Activated naive CD4-positive, alpha-beta T cell (primary cell): ENCODE measurements at regions not wholly inside any gene's neighbourhood (a gene's known extent, or its start where the extent isn't known, plus 50 kb on each side); places are given as distances from the start of the nearest gene placed in this dataset.

ENCODE experiments used
- DNase-seq, 4 experiments: peaks; one replicate each; lab custom pipeline; 2025; lab: John Stamatoyannopoulos, UW

- no peak for DNase-seq
These were observed 367.1 kb downstream of the HRH4 start for GRCh38 chr18:24827501-24827900.

- DNase-seq, result no peak
These were observed 370.6 kb downstream of the HRH4 start for GRCh38 chr18:24831081-24831480.

GRCh38 chr18:24831871-24832665 is 371.6 kb downstream of the HRH4 start:
- no peak for DNase-seq

- no peak for DNase-seq
These were observed 375.3 kb downstream of the HRH4 start for GRCh38 chr18:24835751-24836150.

GRCh38 chr18:24837066-24837465 is 376.6 kb downstream of the HRH4 start:
- DNase-seq, result no peak

GRCh38 chr18:24840051-24840450 is 379.6 kb downstream of the HRH4 start:
- no peak for DNase-seq

- no peak for DNase-seq
These were observed 380.2 kb downstream of the HRH4 start for GRCh38 chr18:24840640-24841039.

GRCh38 chr18:24841536-24841935 is 381.1 kb downstream of the HRH4 start:
- no peak for DNase-seq

- DNase-seq, result no peak
These were observed 382.7 kb downstream of the HRH4 start for GRCh38 chr18:24843123-24843522.

GRCh38 chr18:24846138-24846537 is 385.7 kb downstream of the HRH4 start:
- no peak for DNase-seq

- DNase-seq, result no peak
These were observed 390.1 kb downstream of the HRH4 start for GRCh38 chr18:24850532-24850931.

- DNase-seq, result no peak
These were observed 392.6 kb downstream of the HRH4 start for GRCh38 chr18:24853076-24853475.

GRCh38 chr18:24860978-24861680 is 400.7 kb downstream of the HRH4 start:
- no peak for DNase-seq

GRCh38 chr18:24862201-24862816 is 401.9 kb downstream of the HRH4 start:
- no peak for DNase-seq

- DNase-seq, result no peak
These were observed 407.9 kb downstream of the HRH4 start for GRCh38 chr18:24868311-24868710.

- DNase-seq, result no peak
These were observed 408.4 kb downstream of the HRH4 start for GRCh38 chr18:24868760-24869237.

- DNase-seq, result no peak
These were observed 408.8 kb downstream of the HRH4 start for GRCh38 chr18:24869285-24869684.

- DNase-seq, result no peak
These were observed 414.8 kb downstream of the HRH4 start for GRCh38 chr18:24875286-24875685.

GRCh38 chr18:24875777-24876176 is 415.3 kb downstream of the HRH4 start:
- DNase-seq, result no peak

GRCh38 chr18:24876266-24876665 is 415.8 kb downstream of the HRH4 start:
- no peak for DNase-seq

- no peak for DNase-seq
These were observed 416.6 kb downstream of the HRH4 start for GRCh38 chr18:24877066-24877465.

GRCh38 chr18:24877546-24877945 is 417.1 kb downstream of the HRH4 start:
- no peak for DNase-seq

- DNase-seq, result no peak
These were observed 417.9 kb downstream of the HRH4 start for GRCh38 chr18:24878289-24878688.
